ENCODE measurements at regions not wholly inside any gene's neighbourhood (a gene's known extent, or its start where the extent isn't known, plus 50 kb on each side); places are given as distances from the start of the nearest gene placed in this dataset.

DNA sequence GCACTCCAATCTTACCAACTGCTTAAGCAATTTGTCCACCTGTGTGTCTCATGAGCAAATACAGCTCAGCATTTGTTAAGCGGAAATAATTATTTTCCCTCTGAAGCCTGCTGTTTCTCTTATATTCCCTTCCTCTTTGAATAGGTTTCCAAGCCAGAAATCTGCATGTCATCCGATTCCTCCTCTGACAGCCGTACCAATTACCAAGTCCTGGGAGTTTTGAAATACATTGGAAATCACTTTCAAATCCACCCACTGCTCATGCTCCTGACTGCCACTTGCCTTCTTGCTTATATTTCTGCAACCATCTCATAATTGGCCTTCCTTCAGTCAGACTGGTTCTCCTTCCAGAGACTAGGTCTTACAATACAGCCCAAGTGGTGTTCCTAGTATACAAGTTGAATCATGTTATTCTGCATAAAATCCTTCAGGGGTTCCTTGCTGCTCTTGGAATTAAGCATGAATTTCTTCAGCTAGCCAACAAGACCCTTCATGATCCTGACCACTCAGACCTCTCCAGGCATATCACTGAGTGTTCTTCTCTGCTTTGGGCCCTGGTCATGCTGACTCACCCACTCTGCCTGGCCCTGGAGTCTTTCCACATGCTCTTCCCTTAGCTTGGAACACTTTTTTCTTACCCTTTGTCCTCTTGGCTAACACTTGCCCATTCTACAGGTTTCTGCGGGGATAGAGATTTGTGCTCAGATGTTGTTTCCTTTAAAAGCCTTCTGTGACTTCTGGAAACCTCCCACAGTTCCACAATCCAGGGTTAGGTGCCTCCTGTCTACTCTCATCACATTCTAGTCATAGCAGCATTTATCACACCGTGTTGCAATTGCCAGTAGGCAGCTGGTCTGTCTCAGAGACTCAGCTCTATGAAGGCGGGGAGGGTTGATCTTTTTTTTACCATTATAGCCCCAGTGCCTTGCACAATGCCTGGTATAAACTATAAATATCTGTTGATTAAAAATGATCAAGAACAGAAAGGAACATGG is 157.6 kb downstream of the ARL6IP6 start:
- no peak for DNase-seq (ENCODE audit: low spot score)

- no peak for DNase-seq (ENCODE audit: low spot score)
Observed at GRCh38 chr2:152874955-152875354, 156.5 kb downstream of the ARL6IP6 start.

DNA sequence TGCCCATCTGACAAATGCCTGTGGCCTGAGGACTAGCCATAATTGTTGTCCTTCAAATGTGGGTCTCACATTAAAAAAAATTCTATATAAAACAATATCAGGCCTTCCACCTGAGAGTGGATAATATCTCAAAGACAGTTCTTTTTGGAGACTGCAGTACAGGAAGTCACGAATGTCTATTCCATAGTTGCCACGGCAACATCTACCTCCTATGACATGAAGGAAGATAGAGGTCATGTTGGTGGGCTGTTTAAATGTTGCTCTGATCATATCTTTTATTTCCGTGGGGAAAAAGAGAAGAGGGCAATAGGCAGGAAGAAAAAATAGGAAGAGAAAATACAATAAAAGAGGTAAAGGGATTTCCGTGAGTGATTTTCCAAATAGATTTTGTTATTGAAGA is 151.8 kb downstream of the ARL6IP6 start:
- no peak for DNase-seq (ENCODE audit: low spot score)

GRCh38 chr2:152867397-152867796 is 149.0 kb downstream of the ARL6IP6 start:
- DNase-seq (ENCODE audit: low spot score): no peak

DNA sequence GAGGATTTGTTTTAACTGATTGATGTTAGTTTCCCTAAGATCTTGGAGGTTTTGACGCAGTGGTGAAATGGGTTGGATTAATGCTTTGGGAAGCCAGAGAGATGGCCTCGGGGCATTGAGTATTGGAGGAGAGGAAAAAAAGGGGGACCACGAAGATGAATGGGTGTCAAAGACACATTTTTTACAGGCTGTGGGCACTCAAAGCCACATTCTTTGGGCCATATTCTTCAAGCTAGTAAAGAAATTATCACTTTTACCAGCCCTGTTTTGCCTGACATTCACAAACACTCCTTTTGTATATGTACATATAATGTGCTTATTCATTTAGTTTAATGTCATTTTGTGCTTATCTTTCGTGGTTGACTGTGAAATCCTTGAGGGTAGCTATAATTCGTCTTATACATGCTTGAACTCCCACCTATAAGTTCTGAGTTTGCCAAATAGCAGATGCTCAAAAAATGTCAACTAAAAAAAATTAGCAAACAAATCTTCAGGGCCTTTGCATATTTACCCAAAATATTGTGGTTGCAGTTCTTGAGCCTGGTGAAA is 146.3 kb downstream of the ARL6IP6 start:
- no peak for DNase-seq (ENCODE audit: low spot score)

- DNase-seq (ENCODE audit: low spot score): no peak
Observed at GRCh38 chr2:152863826-152864225, 145.4 kb downstream of the ARL6IP6 start.

DNA sequence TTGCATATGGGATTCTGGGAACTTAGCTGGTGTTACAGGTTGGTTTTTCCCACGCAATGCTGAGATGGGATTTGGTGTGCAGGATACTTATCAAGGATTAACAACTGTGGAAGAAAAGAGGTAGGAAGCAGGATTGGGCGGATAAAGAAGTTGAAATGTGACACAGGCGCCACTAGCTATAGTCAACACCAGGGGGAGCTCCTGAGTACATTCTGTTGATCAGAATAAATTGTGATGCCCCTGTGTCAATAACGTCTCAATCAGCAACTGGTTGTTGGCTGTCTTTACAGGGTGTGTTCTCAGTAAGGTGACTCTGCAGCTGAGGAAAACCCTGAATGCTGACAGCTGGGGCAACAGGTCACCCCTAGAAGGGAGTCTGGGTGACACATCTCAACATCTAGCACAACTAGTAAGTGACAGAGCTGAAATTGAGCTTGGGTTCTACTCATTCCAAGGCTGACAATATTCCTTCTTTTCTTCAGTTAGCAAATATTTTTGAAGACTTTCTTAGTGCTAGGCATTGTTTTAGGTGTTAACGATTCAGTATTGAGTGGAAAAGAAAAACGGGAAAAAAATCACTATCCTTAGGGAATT is 143.0 kb downstream of the ARL6IP6 start:
- DNase-seq (ENCODE audit: low spot score): no peak

GRCh38 chr2:152858594-152859265 is 140.3 kb downstream of the ARL6IP6 start:
- DNase-seq (ENCODE audit: low spot score): no peak

DNA sequence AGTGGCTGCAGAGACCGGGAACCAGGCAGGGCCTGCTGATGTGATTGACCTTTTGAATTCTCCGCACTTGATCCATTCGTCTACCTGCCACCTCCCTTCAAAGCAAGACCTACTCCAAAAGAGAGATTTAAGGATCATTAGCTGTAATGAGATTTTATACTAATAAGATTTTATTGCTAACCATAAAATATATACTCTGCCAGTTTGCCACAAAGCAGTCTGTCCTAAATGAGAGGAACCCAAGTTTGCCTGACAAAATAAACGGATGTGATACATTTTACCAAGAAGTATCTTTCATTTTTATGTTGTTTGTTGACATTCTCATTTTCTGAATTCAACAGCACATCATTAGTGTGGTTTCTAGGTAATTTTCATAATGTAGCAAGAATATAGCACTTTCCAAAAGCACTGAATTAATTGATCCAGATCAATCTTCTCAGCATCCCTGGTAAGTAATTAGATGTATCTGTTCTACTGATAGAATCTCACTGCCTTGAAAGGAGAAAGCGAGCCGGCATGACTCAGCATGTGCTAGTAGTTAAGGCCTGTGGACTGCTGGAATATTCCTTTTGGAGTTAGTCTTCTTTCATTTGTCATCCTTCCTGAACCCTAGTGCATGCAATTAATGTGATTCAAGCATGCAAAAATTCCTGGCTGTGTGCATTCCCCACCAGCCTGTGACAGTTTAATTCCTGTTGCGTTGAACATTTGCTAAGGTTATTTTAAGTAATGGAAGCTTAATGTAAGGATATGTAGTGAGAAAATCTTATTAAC is 128.5 kb downstream of the ARL6IP6 start:
- DNase-seq (ENCODE audit: low spot score): no peak

- DNase-seq (ENCODE audit: low spot score): no peak
Observed at GRCh38 chr2:152835674-152836073, 117.3 kb downstream of the ARL6IP6 start.

DNA sequence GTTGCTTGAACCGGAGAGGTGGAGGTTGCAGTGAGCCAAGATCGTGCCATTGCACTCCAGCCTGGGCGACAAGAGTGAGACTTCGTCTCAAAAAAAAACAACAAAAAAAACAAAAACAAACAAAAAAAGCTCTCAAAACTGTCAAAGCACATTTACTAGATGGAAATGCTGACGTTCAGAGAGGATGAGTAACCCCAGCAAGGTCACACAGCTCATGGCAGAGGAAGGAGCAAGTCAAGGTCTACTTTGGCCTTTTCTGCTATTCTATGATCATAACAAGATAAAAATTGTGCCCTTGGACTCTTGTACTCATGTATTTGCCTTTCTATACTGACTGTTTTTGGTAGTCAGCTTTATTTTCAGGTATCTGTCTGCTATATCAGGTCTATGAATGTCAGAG is 109.5 kb downstream of the ARL6IP6 start:
- DNase-seq (ENCODE audit: low spot score): no peak

DNA sequence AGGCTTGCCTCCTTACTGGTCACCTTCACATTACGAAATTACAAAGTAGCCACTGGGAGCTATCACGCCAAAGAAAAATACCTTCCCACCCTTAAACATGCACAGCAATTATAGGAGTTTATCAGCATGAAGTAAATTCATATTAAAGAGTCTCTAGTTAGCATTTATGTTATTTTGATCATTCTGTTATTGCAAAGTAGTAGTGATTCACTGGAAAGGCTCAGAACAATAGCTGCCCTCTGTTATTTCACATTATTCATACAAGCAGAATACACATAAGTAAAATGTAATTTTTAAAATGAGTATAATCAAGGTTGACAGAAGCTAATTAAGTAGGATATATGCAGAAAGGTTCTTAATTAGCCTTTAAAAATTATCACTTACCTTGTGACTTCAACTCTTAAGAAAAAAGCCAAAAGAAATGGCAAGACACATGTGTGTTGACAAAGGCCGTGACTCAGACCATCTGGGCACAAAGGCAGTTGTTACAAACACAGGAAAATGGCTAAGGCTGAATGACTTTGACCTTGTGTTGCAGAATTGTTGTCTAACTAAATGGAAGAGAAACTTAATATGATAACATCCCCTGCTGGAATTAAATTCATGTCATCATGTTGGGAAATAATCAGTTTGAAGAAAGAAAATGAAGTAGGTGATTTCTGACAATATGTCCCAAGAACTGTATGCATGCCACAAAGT is 108.3 kb downstream of the ARL6IP6 start:
- no peak for DNase-seq (ENCODE audit: low spot score)

- no peak for DNase-seq (ENCODE audit: low spot score)
Observed at GRCh38 chr2:152825834-152826233, 107.4 kb downstream of the ARL6IP6 start.

DNA sequence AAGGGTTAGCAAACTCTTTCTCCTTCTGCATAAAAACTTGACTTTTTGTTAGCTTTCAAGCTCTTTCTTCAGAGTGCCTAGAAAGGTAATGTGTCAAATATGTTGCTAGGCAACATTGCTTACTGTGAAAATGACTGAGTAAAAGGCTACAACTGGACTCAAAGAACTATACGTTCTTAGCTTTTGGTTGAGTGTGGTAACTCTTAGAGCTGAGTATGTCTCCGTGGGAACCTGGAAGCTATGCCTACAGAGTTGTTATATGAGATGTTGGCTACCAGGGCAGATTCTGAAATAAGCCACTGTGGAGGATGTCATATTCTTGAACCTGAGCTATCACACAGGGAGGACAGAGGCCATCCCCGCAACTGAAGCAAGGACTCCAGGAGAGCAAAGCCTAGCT is 105.5 kb downstream of the ARL6IP6 start:
- no peak for DNase-seq (ENCODE audit: low spot score)

DNA sequence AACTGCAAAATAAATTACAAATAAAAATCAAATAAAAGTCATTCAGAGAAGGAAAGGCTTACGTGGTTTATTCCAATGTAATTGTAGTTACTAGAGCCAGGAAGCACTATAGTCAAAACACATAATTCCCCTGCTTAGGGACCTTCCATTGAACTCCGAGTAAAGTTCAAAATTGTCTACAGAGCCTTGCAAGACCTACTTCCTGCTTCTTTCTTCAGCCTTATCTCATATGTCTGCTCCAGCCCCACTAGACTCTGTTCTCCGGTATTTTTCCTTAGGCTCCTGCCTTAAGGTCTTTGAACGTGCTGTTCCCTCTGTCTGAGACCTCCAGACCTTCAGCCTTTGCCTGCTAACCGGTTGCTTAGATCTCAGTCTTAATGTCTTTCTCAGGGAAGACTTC is 104.3 kb downstream of the ARL6IP6 start:
- DNase-seq (ENCODE audit: low spot score): no peak

GRCh38 chr2:152820048-152820447 is 101.6 kb downstream of the ARL6IP6 start:
- no peak for DNase-seq (ENCODE audit: low spot score)

DNA sequence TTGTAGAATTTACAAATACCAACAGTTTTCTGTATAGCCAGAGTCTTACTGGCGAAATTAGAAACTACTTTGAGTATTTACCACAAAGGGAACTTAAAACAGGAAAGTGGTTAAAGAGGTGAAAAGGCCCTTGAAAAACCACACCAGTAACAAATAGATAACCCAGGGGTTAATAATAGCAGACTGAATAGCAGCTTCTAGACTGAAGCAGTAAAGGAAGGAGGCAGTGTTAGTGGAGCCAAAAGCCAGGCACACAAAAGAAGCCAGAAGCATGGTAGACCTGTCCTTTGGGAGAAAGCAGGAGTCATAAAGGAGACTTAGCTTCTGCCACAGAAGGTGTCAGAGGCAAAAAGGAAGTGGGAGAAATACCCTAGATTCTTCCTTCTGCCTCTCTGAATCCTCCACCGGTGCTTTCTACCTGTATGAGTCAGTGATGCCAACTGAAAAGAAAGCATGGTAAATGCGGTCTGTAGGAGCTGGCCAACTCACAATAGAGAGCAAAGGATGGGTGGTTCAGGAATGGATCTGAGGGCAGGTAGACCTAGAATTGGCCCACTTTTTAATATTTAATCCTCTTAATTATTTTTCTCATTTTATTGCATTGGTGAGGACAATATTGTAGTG is 97.3 kb downstream of the ARL6IP6 start:
- no peak for DNase-seq (ENCODE audit: low spot score)

- DNase-seq (ENCODE audit: low spot score): no peak
Observed at GRCh38 chr2:152814475-152815030, 96.1 kb downstream of the ARL6IP6 start.

DNA sequence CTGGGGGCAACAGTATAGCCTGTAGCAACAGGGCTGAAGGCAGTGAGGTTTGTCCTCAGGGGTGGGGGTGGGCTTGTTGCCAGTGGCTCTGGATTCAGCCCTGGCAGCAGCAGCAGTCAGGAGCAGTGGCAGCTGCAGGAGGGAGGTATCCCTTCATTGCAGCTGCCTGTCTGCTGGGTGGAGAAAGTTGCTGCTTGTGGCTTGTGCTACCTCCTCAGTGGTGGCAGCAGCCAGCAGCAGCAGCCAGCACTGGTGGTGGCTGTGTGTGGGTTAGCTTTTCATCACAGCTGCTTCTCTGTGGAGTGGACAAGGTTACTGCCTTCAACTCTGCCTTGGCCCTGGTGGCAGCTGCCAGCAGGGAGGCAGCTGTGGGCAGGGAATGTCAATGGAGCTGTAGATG is 94.9 kb downstream of the ARL6IP6 start:
- no peak for DNase-seq (ENCODE audit: low spot score)
